Osteoblast (primary cell): ENCODE measurements at regions not wholly inside any gene's neighbourhood (a gene's known extent, or its start where the extent isn't known, plus 50 kb on each side); places are given as distances from the start of the nearest gene placed in this dataset.

Experiments used
- DNase-seq: peaks from one replicate; pipeline ENCODE4 v3.0.0; 2011; ENCODE audit warnings: low spot score, mixed read lengths; ENCODE audit not compliant: insufficient read length; ENCODE audit errors: missing footprints
- H2AFZ ChIP-seq: 2 replicates; pipeline ENCODE4 v1.6.0; 2011; ENCODE audit warnings: mild to moderate bottlenecking, low read length
- H3K27ac ChIP-seq: 2 replicates; pipeline ENCODE4 v1.5.1; 2011; ENCODE audit warnings: mild to moderate bottlenecking, low read depth, low read length, moderate library complexity
- H3K27me3 ChIP-seq: 2 replicates; pipeline ENCODE4 v1.6.0; 2012; ENCODE audit warnings: mild to moderate bottlenecking, control low read depth, inconsistent platforms, low read length, moderate library complexity; ENCODE audit not compliant: insufficient read depth
- H3K36me3 ChIP-seq: 2 replicates; pipeline ENCODE4 v1.5.1; 2011; ENCODE audit warnings: mild to moderate bottlenecking, low read length, control low read depth, moderate library complexity; ENCODE audit not compliant: insufficient read depth
- H3K4me1 ChIP-seq: 2 replicates; pipeline ENCODE4 v1.5.1; 2011; ENCODE audit warnings: mild to moderate bottlenecking, low read length, control low read depth, moderate library complexity; ENCODE audit not compliant: insufficient read depth
- H3K4me2 ChIP-seq: 2 replicates; pipeline ENCODE4 v1.6.0; 2011; ENCODE audit warnings: mild to moderate bottlenecking, low read length; ENCODE audit not compliant: insufficient read depth
- H3K4me3 ChIP-seq: fragments of 200-600 bp; sonication (generic); 3 replicates; pipeline ENCODE4 v1.5.1; 2012; ENCODE audit warnings: mild to moderate bottlenecking, low read length, inconsistent platforms; ENCODE audit not compliant: insufficient read depth
- H3K79me2 ChIP-seq: 2 replicates; pipeline ENCODE4 v1.6.0; 2012; ENCODE audit warnings: mild to moderate bottlenecking, low read length, control low read depth, inconsistent platforms; ENCODE audit not compliant: insufficient read depth
- H3K9me3 ChIP-seq: 2 replicates; pipeline ENCODE4 v1.5.1; 2011; ENCODE audit warnings: low read depth, low read length, control low read depth
- H4K20me1 ChIP-seq: 2 replicates; pipeline ENCODE4 v1.6.0; 2012; ENCODE audit warnings: mild to moderate bottlenecking, low read length, control low read depth; ENCODE audit not compliant: insufficient read depth
- TF ChIP-seq, protein P1 (sequence below): IDR thresholded peaks from 2 replicates; pipeline ENCODE4 v1.5.1; 2011; ENCODE audit warnings: mild to moderate bottlenecking, low read depth, low read length, moderate library complexity; ENCODE audit errors: extremely low read depth

DNA sequence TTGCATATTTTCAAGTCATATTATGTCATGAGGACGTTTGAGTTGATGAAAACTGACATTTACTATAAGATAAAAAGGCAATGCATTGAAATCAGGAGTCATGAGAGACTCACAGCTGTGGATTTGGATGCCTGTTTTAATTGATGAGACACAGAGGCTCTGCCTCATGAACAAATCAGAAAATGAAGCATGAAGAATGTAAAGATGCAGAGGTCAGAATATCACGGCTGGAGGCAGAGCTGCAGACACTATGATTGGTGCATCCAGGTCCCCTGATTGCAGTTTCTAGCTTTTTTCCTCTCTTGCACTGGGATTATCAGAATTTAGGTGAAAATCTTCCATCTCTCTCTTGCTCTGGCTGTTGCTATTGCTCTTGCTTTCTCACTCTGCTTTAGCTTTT, 74.7 kb downstream of the FAM47B start:
- no peak for DNase-seq
- no peaks in the 10 kb centered on the region for H4K20me1 ChIP-seq
- no peaks in the 10 kb centered on the region for H3K36me3 ChIP-seq
- H3K4me3 ChIP-seq: no peak overlapping the region
- no peak overlapping the region for H2AFZ ChIP-seq
- H3K4me1 ChIP-seq: no peaks in the 10 kb centered on the region
- no peaks in the 10 kb centered on the region for H3K27me3 ChIP-seq
- no peaks in the 10 kb centered on the region for H3K79me2 ChIP-seq
- H3K9me3 ChIP-seq: no peaks in the 10 kb centered on the region
- no peak overlapping the region for H3K27ac ChIP-seq
- no peak overlapping the region for H3K4me2 ChIP-seq
- TF ChIP-seq, protein P1, sequence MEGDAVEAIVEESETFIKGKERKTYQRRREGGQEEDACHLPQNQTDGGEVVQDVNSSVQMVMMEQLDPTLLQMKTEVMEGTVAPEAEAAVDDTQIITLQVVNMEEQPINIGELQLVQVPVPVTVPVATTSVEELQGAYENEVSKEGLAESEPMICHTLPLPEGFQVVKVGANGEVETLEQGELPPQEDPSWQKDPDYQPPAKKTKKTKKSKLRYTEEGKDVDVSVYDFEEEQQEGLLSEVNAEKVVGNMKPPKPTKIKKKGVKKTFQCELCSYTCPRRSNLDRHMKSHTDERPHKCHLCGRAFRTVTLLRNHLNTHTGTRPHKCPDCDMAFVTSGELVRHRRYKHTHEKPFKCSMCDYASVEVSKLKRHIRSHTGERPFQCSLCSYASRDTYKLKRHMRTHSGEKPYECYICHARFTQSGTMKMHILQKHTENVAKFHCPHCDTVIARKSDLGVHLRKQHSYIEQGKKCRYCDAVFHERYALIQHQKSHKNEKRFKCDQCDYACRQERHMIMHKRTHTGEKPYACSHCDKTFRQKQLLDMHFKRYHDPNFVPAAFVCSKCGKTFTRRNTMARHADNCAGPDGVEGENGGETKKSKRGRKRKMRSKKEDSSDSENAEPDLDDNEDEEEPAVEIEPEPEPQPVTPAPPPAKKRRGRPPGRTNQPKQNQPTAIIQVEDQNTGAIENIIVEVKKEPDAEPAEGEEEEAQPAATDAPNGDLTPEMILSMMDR: no peak

DNA sequence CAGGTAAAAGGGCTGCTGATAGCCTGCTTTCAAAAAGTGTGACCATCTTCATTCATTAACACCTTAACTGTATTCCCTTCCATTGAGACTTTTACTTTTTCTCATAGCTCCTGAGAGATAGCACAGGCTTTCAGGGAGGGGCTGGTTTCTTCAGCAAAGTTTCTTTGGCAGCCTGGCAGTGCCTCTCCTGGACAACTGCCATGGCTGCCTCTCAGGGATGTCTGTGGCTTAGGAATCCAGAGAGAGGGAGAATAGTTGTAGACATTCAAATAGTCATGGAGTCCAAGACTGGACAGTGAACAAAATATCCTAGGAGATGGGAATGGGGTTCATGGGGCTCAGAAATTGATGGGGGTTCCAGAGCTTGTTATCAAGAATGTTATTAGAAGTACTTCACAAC, 81.1 kb downstream of the FAM47B start:
- no peaks in the 10 kb centered on the region for H3K79me2 ChIP-seq
- TF ChIP-seq, protein P1: no peak
- no peaks in the 10 kb centered on the region for H3K27me3 ChIP-seq
- no peak for DNase-seq
- no peak overlapping the region for H3K4me2 ChIP-seq
- H4K20me1 ChIP-seq: no peaks in the 10 kb centered on the region
- no peak overlapping the region for H3K4me3 ChIP-seq
- no peak overlapping the region for H3K27ac ChIP-seq
- H3K9me3 ChIP-seq: no peaks in the 10 kb centered on the region
- H3K36me3 ChIP-seq: no peaks in the 10 kb centered on the region
- no peak overlapping the region for H2AFZ ChIP-seq
- no peaks in the 10 kb centered on the region for H3K4me1 ChIP-seq

DNA sequence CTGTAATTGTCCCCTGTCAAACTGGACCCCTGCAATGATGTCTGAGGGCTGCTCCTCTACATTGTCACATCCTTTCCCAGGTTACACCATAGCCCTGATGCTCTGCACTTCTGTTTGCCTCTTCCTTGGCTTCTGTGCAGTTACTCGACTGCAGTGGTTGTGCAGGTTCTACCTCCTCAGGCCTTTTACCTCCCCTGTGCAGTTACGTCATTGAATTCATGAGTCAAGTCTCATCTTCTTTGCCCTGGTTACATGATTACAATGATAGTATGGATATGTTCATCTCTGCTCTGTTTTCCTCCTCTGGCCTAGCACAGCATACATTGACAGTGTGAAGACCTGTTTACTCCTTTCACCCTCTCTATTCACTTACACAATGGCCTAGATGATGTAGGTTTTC, 83.2 kb downstream of the FAM47B start:
- Histone ChIP-seq H4K20me1 (no peaks in the 10 kb centered on the region), H3K79me2 (no peaks in the 10 kb centered on the region), H3K4me2 (no peak overlapping the region), H3K4me1 (no peaks in the 10 kb centered on the region), H3K9me3 (no peaks in the 10 kb centered on the region), H3K27ac (no peak overlapping the region), H3K27me3 (no peaks in the 10 kb centered on the region), H2AFZ (no peak overlapping the region), H3K36me3 (no peaks in the 10 kb centered on the region), H3K4me3 (no peak overlapping the region)
- TF ChIP-seq, protein P1: no peak
- DNase-seq: no peak

DNA sequence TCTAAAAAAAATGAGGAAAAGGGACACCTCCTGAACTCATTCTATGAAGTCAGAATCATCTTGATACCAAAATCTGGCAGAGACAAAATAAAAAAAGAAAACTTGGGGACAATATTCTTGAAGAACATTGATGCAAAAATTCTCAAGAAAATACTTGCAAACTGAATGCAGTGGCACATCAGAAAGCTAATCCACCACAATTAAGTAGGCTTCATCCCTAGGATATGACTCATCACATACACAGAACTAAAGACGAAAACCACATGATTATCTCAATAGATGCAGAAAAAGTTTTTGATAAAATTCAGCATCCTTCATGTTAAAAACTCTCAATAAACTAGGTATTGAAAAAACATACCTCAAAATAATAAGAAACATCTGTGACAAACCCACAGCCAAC, 98.3 kb downstream of the FAM47B start:
- no peak for DNase-seq
- Histone ChIP-seq H3K27ac (no peak overlapping the region), H3K4me1 (no peaks in the 10 kb centered on the region), H3K4me3 (no peak overlapping the region), H3K4me2 (no peak overlapping the region), H4K20me1 (no peaks in the 10 kb centered on the region), H3K36me3 (no peaks in the 10 kb centered on the region), H3K79me2 (no peaks in the 10 kb centered on the region), H3K9me3 (peaks cover 2% of the 10 kb centered on the region), H2AFZ (no peak overlapping the region), H3K27me3 (no peaks in the 10 kb centered on the region)
- TF ChIP-seq, protein P1: no peak
